C4-2B (cell line): ENCODE measurements at regions not wholly inside any gene's neighbourhood (a gene's known extent, or its start where the extent isn't known, plus 50 kb on each side); places are given as distances from the start of the nearest gene placed in this dataset.

Source experiments
- ZFX ChIP-seq: fragments of 450-650 bp; IDR thresholded peaks from 2 replicates; pipeline ENCODE4 v1.6.1; 2017
- TF ChIP-seq, protein P1 (sequence below): fragments of 450-650 bp; conservative IDR thresholded peaks from 2 replicates; pipeline ENCODE4 v1.5.1; 2017; ENCODE audit warnings: mild to moderate bottlenecking

DNA sequence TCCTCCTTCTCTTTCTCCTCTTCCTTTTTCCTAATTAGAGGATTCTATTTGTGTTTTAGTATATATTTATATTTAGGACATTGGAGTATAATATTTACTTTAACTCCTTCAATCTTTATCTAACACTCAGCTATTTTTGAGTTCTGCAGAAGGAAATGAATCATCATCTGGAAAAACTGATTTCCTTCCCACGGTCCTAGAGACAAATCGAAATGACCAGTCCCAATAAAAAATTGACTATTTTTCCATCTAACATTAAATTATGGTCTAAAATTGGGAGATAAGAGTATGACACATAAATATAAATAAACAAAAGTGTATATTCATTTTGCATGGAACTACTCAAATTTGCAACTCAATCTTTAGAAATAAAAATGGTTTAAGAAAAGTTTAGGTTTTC, 167.4 kb downstream of the TMTC3 start:
- TF ChIP-seq, protein P1, sequence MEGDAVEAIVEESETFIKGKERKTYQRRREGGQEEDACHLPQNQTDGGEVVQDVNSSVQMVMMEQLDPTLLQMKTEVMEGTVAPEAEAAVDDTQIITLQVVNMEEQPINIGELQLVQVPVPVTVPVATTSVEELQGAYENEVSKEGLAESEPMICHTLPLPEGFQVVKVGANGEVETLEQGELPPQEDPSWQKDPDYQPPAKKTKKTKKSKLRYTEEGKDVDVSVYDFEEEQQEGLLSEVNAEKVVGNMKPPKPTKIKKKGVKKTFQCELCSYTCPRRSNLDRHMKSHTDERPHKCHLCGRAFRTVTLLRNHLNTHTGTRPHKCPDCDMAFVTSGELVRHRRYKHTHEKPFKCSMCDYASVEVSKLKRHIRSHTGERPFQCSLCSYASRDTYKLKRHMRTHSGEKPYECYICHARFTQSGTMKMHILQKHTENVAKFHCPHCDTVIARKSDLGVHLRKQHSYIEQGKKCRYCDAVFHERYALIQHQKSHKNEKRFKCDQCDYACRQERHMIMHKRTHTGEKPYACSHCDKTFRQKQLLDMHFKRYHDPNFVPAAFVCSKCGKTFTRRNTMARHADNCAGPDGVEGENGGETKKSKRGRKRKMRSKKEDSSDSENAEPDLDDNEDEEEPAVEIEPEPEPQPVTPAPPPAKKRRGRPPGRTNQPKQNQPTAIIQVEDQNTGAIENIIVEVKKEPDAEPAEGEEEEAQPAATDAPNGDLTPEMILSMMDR, result no peak
- TF ChIP-seq ZFX, result no peak
